ENCODE measurements at regions not wholly inside any gene's neighbourhood (a gene's known extent, or its start where the extent isn't known, plus 50 kb on each side); places are given as distances from the start of the nearest gene placed in this dataset.

DNA sequence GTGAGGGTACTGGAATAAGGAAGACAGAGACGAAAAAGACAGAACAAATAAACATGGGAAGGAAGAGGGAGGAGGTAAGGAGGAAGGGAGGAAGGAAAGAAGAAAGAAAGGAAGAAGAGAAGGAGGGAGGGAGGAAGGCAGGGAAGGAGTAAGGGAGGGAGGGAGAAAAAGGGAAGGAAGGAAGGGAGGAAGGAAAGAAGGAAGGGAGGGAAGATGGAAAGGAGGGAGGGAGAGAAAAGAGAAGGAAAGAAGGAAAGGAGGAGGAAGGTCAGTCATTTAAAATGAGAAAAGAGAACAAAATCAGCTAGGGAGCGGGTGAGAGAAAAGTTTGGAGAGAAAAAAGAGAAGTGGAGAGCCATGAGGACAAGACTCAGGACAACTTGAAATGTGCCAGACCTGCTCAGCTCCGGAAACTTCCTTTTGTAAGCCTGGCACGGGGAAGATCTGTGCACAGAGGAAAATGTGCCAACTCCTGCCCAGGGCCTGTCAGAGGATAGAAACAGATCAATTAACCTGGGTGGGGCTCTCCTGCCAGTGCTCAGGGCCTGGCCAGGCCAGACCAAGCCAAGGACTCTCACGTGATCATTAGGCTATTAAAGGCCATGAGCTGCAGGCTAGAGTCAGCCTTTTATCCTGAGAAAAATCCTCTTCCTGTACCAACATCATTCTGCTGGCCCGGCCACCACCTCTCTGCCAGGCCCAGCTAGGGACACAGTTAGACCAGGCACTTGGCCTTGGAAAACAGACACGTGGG lies 50.1 kb upstream of the BCL6 start:
- intact Hi-C loops (cut with DNase I, micrococcal nuclease), result no loop called here
- DNase-seq (peak in 2 of 3 donors; percentile 53 to 58), ATAC-seq (peak; percentile 86)
- Histone ChIP-seq H3K9me3 (no peaks in the 10 kb centered on the region), H3K36me3 (ENCODE audit: low read depth) (no peaks in the 10 kb centered on the region), H3K4me3 (no peak overlapping the region), H3K4me1 (ENCODE audit: low read depth) (peaks cover 10% of the 10 kb centered on the region)
- no peak for TF ChIP-seq CTCF (IDR thresholded peaks at IDR 0.05)

DNA sequence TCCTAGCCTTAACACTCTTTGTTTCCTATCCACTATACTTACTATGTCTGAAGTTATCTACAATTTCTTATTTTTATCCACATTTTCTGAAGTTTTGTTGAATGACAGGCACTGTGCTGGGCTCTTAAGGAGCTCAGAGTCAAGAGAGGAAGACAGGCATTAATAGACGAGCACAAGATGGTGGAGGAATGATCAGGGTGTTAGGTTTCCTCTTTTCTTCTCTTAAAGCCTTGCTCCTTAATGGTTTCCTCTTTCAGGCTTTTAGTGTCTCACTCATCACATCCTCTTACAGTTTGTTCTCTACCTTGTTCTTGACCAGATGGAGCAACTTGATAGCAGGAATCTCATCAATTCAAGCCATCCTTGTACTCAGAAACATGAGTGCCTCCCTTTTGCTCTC lies 52.9 kb upstream of the BCL6 start:
- H3K9me3 ChIP-seq, result no peaks in the 10 kb centered on the region
- ATAC-seq (no peak), DNase-seq (no peak)
- TF ChIP-seq CTCF (IDR thresholded peaks at IDR 0.05), result no peak
- peaks cover 10% of the 10 kb centered on the region for H3K4me1 ChIP-seq (ENCODE audit: low read depth)
- intact Hi-C loops (cut with DNase I, micrococcal nuclease), result no loop called here
- H3K36me3 ChIP-seq (ENCODE audit: low read depth), result no peaks in the 10 kb centered on the region
- H3K4me3 ChIP-seq, result no peak overlapping the region

- Histone ChIP-seq H3K4me3 (no peak overlapping the region), H3K9me3 (no peaks in the 10 kb centered on the region), H3K4me1 (ENCODE audit: low read depth) (peaks cover 10% of the 10 kb centered on the region), H3K36me3 (ENCODE audit: low read depth) (no peaks in the 10 kb centered on the region)
- TF ChIP-seq CTCF (IDR thresholded peaks at IDR 0.05), result no peak
- intact Hi-C loops (cut with DNase I, micrococcal nuclease), result no loop called here
- ATAC-seq (peak; percentile 57), DNase-seq (no peak)
Observed at GRCh38 chr3:187798531-187799530, 53.6 kb upstream of the BCL6 start.

DNA sequence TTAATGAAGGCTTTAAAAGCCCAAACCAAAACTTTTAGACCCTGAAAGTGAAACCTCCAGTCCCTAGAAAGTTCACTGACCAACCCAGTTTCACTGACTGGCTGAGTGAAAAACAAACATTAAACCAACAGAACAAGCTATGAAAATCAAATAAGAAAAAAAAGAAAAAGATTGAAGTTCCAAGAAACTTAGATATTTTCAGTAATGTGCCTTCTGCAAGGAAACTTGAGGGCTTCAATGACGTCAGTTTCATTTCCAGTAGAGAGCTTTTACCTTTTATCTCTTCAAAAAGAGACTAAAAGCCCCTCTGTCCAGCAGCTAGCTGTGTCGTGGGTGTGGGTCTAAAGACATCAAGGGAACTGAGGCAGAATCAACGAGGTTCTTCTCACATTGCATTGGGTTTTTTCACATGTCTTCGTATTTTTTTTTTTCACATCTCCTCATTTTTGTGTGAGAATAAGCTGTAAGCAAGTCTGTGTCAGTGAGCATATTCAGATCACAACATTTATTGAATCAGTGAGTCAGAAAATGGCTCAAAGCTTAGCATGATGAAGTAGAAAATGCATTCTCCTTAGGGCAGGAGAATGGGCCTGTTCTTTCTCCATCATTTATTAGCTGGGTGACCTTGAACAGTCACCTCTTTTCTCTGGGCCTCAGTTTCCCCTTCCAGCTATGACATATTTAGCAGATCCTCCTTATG lies 54.8 kb upstream of the BCL6 start:
- Histone ChIP-seq H3K4me3 (no peak overlapping the region), H3K36me3 (ENCODE audit: low read depth) (no peaks in the 10 kb centered on the region), H3K4me1 (ENCODE audit: low read depth) (peaks cover 9% of the 10 kb centered on the region), H3K9me3 (no peaks in the 10 kb centered on the region)
- intact Hi-C loops (cut with DNase I, micrococcal nuclease), result no loop called here
- no peak for TF ChIP-seq CTCF (IDR thresholded peaks at IDR 0.05)
- ATAC-seq, result peak; percentile 33
- DNase-seq, result no peak

- ATAC-seq (no peak), DNase-seq (no peak)
- H3K36me3 ChIP-seq (ENCODE audit: low read depth), result no peaks in the 10 kb centered on the region
- H3K4me1 ChIP-seq (ENCODE audit: low read depth), result peaks cover 4% of the 10 kb centered on the region
- intact Hi-C loops (cut with DNase I, micrococcal nuclease), result no loop called here
- no peaks in the 10 kb centered on the region for H3K9me3 ChIP-seq
- no peak overlapping the region for H3K4me3 ChIP-seq
- TF ChIP-seq CTCF (IDR thresholded peaks at IDR 0.05), result no peak
Observed at GRCh38 chr3:187801152-187801551, 55.9 kb upstream of the BCL6 start.
